Small intestine (tissue), 7 donors: ENCODE measurements at regions not wholly inside any gene's neighbourhood (a gene's known extent, or its start where the extent isn't known, plus 50 kb on each side); places are given as distances from the start of the nearest gene placed in this dataset.

Experiments used
- DNase-seq, 2 donors: peaks; one replicate each; pipeline versions ENCODE4 v3.0.0 to v3.0.0-alpha.2; 2013
- FAIRE-seq: peaks from 2 replicates; lab custom pipeline; 2012; peaks lifted over from hg19 to GRCh38; lab: Jason Lieb, UNC
- H3K27ac ChIP-seq, 3 donors: one replicate each; pipeline ENCODE4 v1.5.1; 2013; ENCODE audit warnings: low read length in 2 of 3, mild to moderate bottlenecking in 2 of 3, control low read depth in 1 of 3, inconsistent platforms in 1 of 3, low read depth in 1 of 3, moderate library complexity in 1 of 3
- H3K27me3 ChIP-seq, 3 donors: one replicate each; pipeline ENCODE4 v1.6.1; 2013; ENCODE audit warnings: low read length in 3 of 3, inconsistent platforms in 1 of 3; ENCODE audit not compliant: control insufficient read depth in 3 of 3, insufficient read depth in 3 of 3
- H3K36me3 ChIP-seq, 3 donors: one replicate each; pipeline ENCODE4 v1.6.1; 2013; ENCODE audit warnings: low read length in 3 of 3, inconsistent platforms in 1 of 3, low read depth in 1 of 3, mild to moderate bottlenecking in 1 of 3, moderate library complexity in 1 of 3; ENCODE audit not compliant: control insufficient read depth in 3 of 3, insufficient read depth in 2 of 3
- H3K4me1 ChIP-seq, 3 donors: one replicate each; pipeline ENCODE4 v1.6.1; 2013; ENCODE audit warnings: low read length in 2 of 3, inconsistent platforms in 1 of 3, low read depth in 1 of 3, mild to moderate bottlenecking in 1 of 3, moderate library complexity in 1 of 3; ENCODE audit not compliant: control insufficient read depth in 3 of 3, insufficient read depth in 2 of 3
- H3K4me3 ChIP-seq, 3 donors: one replicate each; pipeline ENCODE4 v1.5.1; 2013; ENCODE audit warnings: low read length in 3 of 3, control low read depth in 1 of 3, inconsistent platforms in 1 of 3, low read depth in 1 of 3, mild to moderate bottlenecking in 1 of 3, moderate library complexity in 1 of 3
- H3K9me3 ChIP-seq, 2 donors: one replicate each; pipeline ENCODE4 v1.6.1; 2013; ENCODE audit warnings: low read depth in 1 of 2, low read length in 1 of 2; ENCODE audit not compliant: control insufficient read depth in 2 of 2, insufficient read depth in 1 of 2
- whole genome bisulfite sequencing, 3 donors: extraction: QIAGEN DNeasy Blood & Tissue Kit; methylation state at CpG; one replicate each; pipeline ENCODE4 v1.1.7; 2013; 5-methylcytosine and 5-hydroxymethylcytosine counted together
- donor health status: healthy with polysubstance abuse.
- donor health status: control.
- donor health status: control.
- donor health status: Bipolar disorder and iron deficiency.
- donor health status: healthy.

GRCh38 chr20:56816349-56816748 is 187.2 kb downstream of the TFAP2C start:
- WGBS, 3 donors, result 66 to 77% (median 72%) methylated on average over 7 of the region's 7 CpGs
- Histone ChIP-seq H3K9me3 (no peaks in the 10 kb centered on the region), H3K27ac (no peak overlapping the region), H3K4me3 (no peak overlapping the region), H3K36me3 (no peaks in the 10 kb centered on the region), H3K4me1 (no peaks in the 10 kb centered on the region), H3K27me3 (peaks cover 0 to 2% (median 0%) of the 10 kb centered on the region in 3 donors)
- DNase-seq, result no peak
- FAIRE-seq, result no peak

- Histone ChIP-seq H3K4me3 (no peak overlapping the region), H3K27me3 (peaks cover 0 to 2% (median 0%) of the 10 kb centered on the region in 3 donors), H3K27ac (no peak overlapping the region), H3K36me3 (no peaks in the 10 kb centered on the region), H3K4me1 (no peaks in the 10 kb centered on the region), H3K9me3 (no peaks in the 10 kb centered on the region)
- FAIRE-seq (no peak), DNase-seq (no peak)
- WGBS, 3 donors, result 77 to 83% (median 80%) methylated on average over 6 of the region's 6 CpGs
These were observed 188.9 kb downstream of the TFAP2C start for GRCh38 chr20:56817780-56818675.

DNA sequence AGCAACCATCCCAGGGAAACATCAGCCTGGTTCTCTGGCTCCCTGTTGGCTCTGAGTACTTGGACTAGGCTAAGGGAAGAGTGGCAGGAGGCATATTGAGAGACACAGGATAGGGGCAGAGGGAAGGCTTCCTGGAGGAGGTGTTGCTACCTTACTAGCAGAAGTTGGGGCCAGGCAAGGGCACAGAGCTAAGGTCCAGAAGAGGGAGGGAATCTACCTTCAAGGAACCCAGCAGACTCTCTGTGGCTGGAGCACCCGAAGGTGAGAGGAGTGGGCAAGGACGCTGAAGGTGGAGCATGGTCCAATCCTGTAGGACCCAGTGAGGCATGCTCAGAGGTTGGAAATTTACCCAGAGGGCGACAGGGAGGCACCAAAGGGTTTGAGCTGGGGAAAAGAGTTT is 191.9 kb downstream of the TFAP2C start:
- no peak for FAIRE-seq
- Histone ChIP-seq H3K27me3 (peaks cover 0 to 2% (median 0%) of the 10 kb centered on the region in 3 donors), H3K4me3 (no peak overlapping the region), H3K36me3 (no peaks in the 10 kb centered on the region), H3K4me1 (no peaks in the 10 kb centered on the region), H3K9me3 (no peaks in the 10 kb centered on the region), H3K27ac (no peak overlapping the region)
- 66 to 76% (median 69%) methylated on average over 3 of the region's 3 CpGs for WGBS, 3 donors
- DNase-seq, result no peak

DNA sequence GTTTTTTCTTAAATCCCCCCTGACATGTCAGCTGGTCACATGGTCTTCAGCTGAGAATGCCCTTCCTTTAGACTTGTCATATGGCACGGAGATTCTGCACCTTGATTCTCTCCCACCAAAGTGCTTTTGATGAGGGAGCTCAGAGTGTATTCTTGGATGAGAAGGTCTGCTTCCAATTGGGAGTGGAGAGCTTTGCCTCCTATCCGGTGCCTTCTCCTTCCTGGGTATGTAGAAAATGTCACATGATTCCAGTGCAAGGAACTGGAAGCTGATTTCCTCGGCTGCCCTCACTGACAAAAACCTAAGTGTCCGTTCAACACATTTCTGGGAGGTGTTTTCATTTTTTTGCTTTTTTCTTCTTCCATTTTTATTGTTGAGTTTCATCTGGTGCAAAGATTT is 197.2 kb downstream of the TFAP2C start:
- no peak overlapping the region for H3K4me3 ChIP-seq
- no peak overlapping the region for H3K27ac ChIP-seq
- FAIRE-seq (no peak), DNase-seq (no peak)
- 64 to 75% (median 70%) methylated on average over 4 of the region's 4 CpGs for WGBS, 3 donors
- H3K4me1 ChIP-seq, result no peaks in the 10 kb centered on the region
- peaks cover 0 to 6% (median 2%) of the 10 kb centered on the region in 3 donors for H3K27me3 ChIP-seq
- no peaks in the 10 kb centered on the region for H3K9me3 ChIP-seq
- H3K36me3 ChIP-seq, result no peaks in the 10 kb centered on the region

DNA sequence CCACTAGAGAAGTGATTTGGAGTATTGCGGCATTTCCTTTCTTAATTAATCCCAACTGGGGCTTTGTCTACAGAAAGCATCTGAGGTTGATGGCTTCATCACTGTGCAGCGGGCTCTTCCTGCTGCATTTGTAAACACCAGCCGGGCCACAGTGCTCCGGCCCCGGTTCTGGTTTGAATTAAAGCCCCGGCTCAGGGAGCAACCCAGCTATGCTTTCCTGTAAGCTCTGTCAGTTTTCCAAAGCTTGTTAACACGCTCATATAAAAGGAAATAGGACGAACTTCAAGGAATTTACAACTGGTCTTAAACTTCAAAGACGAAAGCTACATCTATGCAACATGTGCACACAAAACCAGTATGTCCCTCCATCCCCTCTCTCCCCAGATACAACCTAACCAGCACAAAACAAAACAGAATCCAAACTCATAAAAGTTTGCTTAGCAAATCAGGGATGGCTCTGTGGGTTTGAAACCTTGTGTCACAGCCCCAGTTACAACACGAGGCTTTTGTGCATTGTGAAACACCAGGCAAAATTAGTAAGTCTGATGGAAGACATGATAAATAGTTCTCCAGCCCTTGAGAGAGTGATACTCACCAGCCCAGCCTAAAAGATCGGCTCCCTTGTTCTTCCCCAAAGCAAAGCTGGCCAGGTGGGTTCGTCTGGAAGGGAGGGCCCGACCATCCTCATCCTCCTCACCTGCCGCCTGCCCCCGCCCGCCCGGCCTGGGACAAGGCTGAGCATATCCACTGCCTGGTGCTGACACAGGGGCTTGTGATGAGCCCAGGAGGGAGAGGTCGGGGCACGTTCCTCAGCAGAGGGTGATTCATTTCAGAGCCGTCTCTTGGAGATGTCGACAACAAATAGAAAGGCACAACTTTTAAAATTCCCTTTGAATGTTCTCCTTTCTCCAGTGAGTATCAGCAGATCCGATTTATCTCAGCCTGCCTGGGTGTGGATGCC is 197.9 kb downstream of the TFAP2C start:
- Histone ChIP-seq H3K27ac (no peak overlapping the region), H3K9me3 (no peaks in the 10 kb centered on the region), H3K36me3 (no peaks in the 10 kb centered on the region), H3K27me3 (peaks cover 0 to 6% (median 2%) of the 10 kb centered on the region in 3 donors), H3K4me1 (no peaks in the 10 kb centered on the region), H3K4me3 (no peak overlapping the region)
- FAIRE-seq (no peak), DNase-seq (no peak)
- 51 to 57% (median 56%) methylated on average over 22 of the region's 22 CpGs for WGBS, 3 donors

GRCh38 chr20:56827763-56828162 is 198.7 kb downstream of the TFAP2C start:
- Histone ChIP-seq H3K4me3 (no peak overlapping the region), H3K27ac (no peak overlapping the region), H3K4me1 (no peaks in the 10 kb centered on the region), H3K9me3 (no peaks in the 10 kb centered on the region), H3K27me3 (peaks cover 0 to 6% (median 2%) of the 10 kb centered on the region in 3 donors), H3K36me3 (no peaks in the 10 kb centered on the region)
- DNase-seq, result no peak
- no peak for FAIRE-seq
- WGBS, 3 donors, result 62 to 74% (median 71%) methylated on average over 14 of the region's 14 CpGs

GRCh38 chr20:56828402-56828801 is 199.3 kb downstream of the TFAP2C start:
- H3K36me3 ChIP-seq, result no peaks in the 10 kb centered on the region
- no peaks in the 10 kb centered on the region for H3K4me1 ChIP-seq
- H3K27ac ChIP-seq, result no peak overlapping the region
- no peak overlapping the region for H3K4me3 ChIP-seq
- FAIRE-seq (no peak), DNase-seq (no peak)
- H3K9me3 ChIP-seq, result no peaks in the 10 kb centered on the region
- peaks cover 0 to 6% (median 2%) of the 10 kb centered on the region in 3 donors for H3K27me3 ChIP-seq
- 93 to 97% (median 93%) methylated on average over 9 of the region's 9 CpGs for WGBS, 3 donors

GRCh38 chr20:56829788-56830385 is 200.8 kb downstream of the TFAP2C start:
- Histone ChIP-seq H3K9me3 (no peaks in the 10 kb centered on the region), H3K27ac (no peak overlapping the region), H3K4me1 (no peaks in the 10 kb centered on the region), H3K36me3 (no peaks in the 10 kb centered on the region), H3K4me3 (no peak overlapping the region), H3K27me3 (peaks cover 0 to 8% (median 2%) of the 10 kb centered on the region in 3 donors)
- DNase-seq (no peak), FAIRE-seq (no peak)
- WGBS, 3 donors, result 15 to 25% (median 24%) methylated on average over 17 of the region's 17 CpGs
